Dendritic cell treated with granulocyte-macrophage colony-stimulating factor and Interleukin-4, amounts not matched to agents 40 ng/mL and 50 ng/mL, for 4 days (primary cell): ENCODE measurements at regions not wholly inside any gene's neighbourhood (a gene's known extent, or its start where the extent isn't known, plus 50 kb on each side); places are given as distances from the start of the nearest gene placed in this dataset.

Experiments used
- H3K27ac Mint-ChIP-seq: one replicate; pipeline ENCODE4 v1.8.0; 2022; ENCODE audit warnings: mild to moderate bottlenecking, mixed read lengths
- H3K27me3 Mint-ChIP-seq: one replicate; pipeline ENCODE4 v1.8.0; 2022; ENCODE audit warnings: mild to moderate bottlenecking, mixed read lengths
- H3K36me3 Mint-ChIP-seq: one replicate; pipeline ENCODE4 v1.8.0; 2022; ENCODE audit warnings: low read depth, mixed read lengths
- H3K4me1 Mint-ChIP-seq: one replicate; pipeline ENCODE4 v1.8.0; 2022; ENCODE audit warnings: low read depth, mixed read lengths
- H3K4me3 Mint-ChIP-seq: one replicate; pipeline ENCODE4 v1.8.0; 2022; ENCODE audit warnings: mild to moderate bottlenecking, moderate library complexity, mixed read lengths
- H3K9me3 Mint-ChIP-seq: one replicate; pipeline ENCODE4 v1.8.0; 2022; ENCODE audit warnings: mixed read lengths
- intact Hi-C: fragments of 100-400 bp; cut with micrococcal nuclease; formaldehyde crosslinking; loops from one replicate; pipeline ENCODE4 v1.15.0; 2022

DNA sequence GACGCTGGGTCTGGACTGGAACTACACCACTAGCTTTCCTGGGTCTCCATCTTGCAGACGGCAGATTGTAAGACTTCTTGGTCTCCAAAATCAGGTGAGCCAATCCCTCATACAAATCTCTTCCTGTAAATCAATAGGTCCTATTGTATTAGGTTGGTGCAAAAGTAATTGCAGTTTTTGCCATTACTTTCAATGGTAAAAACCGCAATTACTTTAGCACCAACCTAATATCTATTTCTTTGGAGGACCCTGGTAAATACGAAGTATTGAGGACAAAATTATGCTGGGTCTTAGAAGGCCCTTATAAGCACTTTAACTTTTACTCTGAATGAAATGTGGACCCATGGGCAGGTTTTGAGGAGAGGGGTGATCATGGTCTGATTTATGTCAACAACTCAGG, 330.6 kb upstream of the C16orf82 start:
- no peaks in the 10 kb centered on the region for H3K27me3 Mint-ChIP-seq
- no peaks in the 10 kb centered on the region for H3K4me1 Mint-ChIP-seq

DNA sequence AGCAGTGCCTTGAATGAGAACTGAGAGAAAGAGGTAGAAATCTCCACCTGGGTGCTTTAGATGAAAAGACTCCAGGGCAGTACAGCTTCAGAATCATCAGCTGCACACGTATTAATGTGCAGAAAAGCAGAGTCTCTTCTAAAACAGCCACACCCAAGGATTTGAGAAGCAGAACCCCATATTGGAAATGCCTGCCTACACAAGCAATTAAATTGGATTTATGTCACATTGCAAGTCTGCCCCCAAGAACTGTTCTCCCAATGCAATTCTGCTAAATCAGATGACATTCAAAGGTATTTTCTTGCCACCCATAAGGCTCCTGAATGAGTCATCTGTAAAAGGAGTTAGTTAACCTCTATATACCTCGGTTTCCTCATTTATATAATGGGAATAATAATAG, 326.0 kb upstream of the C16orf82 start:
- intact Hi-C loops: no loop called here
- Mint-ChIP-seq H3K4me3 (no peak overlapping the region), H3K27ac (no peak overlapping the region)

More for the DNA sequence above, 330.6 kb upstream of the C16orf82 start:
- Mint-ChIP-seq H3K36me3 (no peaks in the 10 kb centered on the region), H3K9me3 (no peaks in the 10 kb centered on the region), H3K27ac (no peak overlapping the region), H3K4me3 (no peak overlapping the region)
- intact Hi-C loops: no loop called here

DNA sequence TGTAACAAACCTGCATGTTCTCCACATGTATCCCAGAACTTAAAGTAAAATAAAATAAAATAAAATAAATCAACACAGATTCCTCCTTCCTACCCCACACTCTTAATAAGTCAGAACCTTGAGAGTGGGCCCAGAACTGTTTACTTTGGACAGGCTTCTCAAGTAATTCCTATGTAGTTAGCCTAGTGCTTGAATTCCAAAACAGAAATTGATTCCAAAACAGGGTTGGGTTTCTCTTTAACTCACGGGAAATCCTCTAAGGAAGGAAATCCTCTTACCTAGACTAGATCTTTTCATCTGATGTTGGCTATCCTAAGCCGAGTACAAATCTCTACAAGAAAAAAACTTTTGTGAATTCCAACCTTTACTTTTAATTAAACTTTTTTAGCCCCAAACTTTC, 324.7 kb upstream of the C16orf82 start:
- intact Hi-C loops: no loop called here
- no peak overlapping the region for H3K27ac Mint-ChIP-seq
- no peaks in the 10 kb centered on the region for H3K36me3 Mint-ChIP-seq
- H3K9me3 Mint-ChIP-seq: no peaks in the 10 kb centered on the region
- no peaks in the 10 kb centered on the region for H3K4me1 Mint-ChIP-seq
- no peak overlapping the region for H3K4me3 Mint-ChIP-seq
- no peaks in the 10 kb centered on the region for H3K27me3 Mint-ChIP-seq

More for the DNA sequence above, 326.0 kb upstream of the C16orf82 start:
- no peaks in the 10 kb centered on the region for H3K36me3 Mint-ChIP-seq
- H3K27me3 Mint-ChIP-seq: no peaks in the 10 kb centered on the region
- H3K9me3 Mint-ChIP-seq: no peaks in the 10 kb centered on the region
- H3K4me1 Mint-ChIP-seq: no peaks in the 10 kb centered on the region

DNA sequence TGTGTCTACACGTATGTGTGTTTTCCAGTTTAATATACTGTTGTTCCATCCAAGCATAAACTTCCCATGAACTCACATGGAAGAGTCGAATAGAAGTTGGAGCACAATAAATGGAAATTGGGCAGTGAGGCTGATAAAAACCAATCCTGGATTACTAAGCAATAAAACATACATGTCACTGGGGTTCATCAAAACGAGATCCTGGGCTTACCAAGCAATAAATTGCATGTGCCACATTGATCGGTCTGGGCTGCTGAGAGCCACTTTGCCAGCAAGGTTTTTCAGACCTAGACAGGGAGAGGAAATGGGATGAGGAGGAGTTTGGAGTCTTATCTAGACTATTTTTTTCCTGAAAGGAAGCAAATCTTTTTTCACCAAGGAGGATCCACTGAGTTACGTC, 322.3 kb upstream of the C16orf82 start:
- H3K4me1 Mint-ChIP-seq: no peaks in the 10 kb centered on the region
- H3K27ac Mint-ChIP-seq: no peak overlapping the region
- H3K9me3 Mint-ChIP-seq: no peaks in the 10 kb centered on the region
- peaks cover 1% of the 10 kb centered on the region for H3K27me3 Mint-ChIP-seq
- no peak overlapping the region for H3K4me3 Mint-ChIP-seq
- H3K36me3 Mint-ChIP-seq: no peaks in the 10 kb centered on the region
- intact Hi-C loops: no loop called here

DNA sequence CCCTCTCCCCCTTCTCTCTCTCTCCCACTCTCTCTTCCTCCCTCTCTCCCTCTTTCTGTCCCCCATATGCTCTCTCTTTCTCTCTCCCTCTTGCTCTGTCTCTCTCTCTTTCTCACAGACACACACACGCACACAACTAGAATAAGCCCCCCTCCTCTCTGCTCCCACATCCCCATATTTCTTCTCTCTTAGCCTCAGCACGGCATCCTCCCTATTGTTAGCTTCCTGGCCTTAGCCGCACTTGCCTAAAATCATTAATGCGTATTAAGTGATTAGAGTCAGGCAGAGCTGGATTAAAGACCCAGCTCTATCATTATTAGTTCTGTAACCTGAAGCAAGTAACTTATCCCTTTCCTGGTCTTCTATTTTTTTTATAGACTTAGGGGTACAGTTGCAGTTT, 319.0 kb upstream of the C16orf82 start:
- intact Hi-C loops: no loop called here
- Mint-ChIP-seq H3K36me3 (no peaks in the 10 kb centered on the region), H3K27ac (no peak overlapping the region), H3K4me1 (no peaks in the 10 kb centered on the region), H3K27me3 (peaks cover 1% of the 10 kb centered on the region), H3K4me3 (no peak overlapping the region), H3K9me3 (no peaks in the 10 kb centered on the region)

DNA sequence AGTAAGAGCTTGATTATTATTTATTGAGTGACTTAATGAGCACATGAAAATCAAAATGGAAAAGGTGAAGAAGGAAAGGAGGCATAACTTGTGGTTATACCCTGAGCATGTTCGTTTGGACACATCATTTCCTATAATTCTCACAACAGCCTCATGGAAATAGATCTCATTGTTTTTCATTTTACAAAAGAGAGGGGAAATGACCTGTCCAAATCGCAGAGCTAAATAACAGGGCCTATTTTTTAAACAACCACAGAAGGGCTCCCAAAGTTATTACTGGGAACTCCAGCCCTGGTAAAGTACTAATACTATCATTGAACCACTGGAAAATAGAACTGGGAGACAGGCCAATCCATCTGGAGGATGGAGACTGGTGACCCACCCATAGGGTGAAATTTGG, 317.7 kb upstream of the C16orf82 start:
- Mint-ChIP-seq H3K9me3 (no peaks in the 10 kb centered on the region), H3K36me3 (no peaks in the 10 kb centered on the region), H3K27ac (no peak overlapping the region), H3K27me3 (peaks cover 1% of the 10 kb centered on the region), H3K4me3 (no peak overlapping the region), H3K4me1 (no peaks in the 10 kb centered on the region)
- intact Hi-C loops: no loop called here

DNA sequence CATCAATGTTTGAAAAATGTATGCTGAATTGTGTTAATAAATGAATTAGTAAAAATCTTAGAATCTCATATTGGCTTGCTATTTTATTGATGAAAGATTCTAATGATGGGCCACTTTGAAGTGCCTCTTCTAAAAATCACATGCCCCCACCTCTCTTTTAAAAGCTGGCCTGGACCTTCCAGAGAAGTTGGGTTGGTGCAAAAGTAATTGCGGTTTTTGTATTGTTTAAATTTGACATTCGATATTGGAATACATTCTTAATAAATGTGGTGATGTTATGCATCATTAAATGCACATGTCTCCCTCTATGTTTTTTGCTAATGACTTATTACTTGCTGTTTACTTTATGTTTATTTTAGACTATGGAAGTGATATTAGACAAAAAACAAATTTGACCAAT, 314.6 kb upstream of the C16orf82 start:
- intact Hi-C loops: no loop called here
- Mint-ChIP-seq H3K9me3 (peaks cover 11% of the 10 kb centered on the region), H3K4me3 (no peak overlapping the region)

DNA sequence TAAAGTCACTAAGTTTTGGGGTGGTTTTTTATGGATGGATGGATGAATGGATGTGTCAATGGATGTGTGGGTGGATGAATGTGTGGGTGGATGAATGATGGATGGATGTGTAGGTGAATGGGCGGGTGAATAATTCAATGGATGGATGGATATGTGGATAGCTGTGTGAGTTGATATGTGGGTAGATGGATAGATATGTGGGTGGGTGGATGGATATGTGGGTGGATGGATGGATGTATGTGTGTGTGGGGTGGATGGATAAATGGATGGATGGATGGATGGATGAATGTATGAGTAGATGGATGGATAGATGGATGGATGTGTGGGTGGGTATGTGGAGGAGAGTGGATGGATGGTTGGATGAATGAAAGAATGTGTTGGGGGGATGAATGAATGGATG, 310.1 kb upstream of the C16orf82 start:
- H3K27ac Mint-ChIP-seq: no peak overlapping the region
- H3K4me1 Mint-ChIP-seq: no peaks in the 10 kb centered on the region
- H3K9me3 Mint-ChIP-seq: peaks cover 15% of the 10 kb centered on the region
- intact Hi-C loops: no loop called here
- H3K36me3 Mint-ChIP-seq: no peaks in the 10 kb centered on the region
- H3K27me3 Mint-ChIP-seq: no peaks in the 10 kb centered on the region
- no peak overlapping the region for H3K4me3 Mint-ChIP-seq

More for the DNA sequence above, 314.6 kb upstream of the C16orf82 start:
- Mint-ChIP-seq H3K4me1 (no peaks in the 10 kb centered on the region), H3K36me3 (no peaks in the 10 kb centered on the region), H3K27me3 (peaks cover 1% of the 10 kb centered on the region), H3K27ac (no peak overlapping the region)

DNA sequence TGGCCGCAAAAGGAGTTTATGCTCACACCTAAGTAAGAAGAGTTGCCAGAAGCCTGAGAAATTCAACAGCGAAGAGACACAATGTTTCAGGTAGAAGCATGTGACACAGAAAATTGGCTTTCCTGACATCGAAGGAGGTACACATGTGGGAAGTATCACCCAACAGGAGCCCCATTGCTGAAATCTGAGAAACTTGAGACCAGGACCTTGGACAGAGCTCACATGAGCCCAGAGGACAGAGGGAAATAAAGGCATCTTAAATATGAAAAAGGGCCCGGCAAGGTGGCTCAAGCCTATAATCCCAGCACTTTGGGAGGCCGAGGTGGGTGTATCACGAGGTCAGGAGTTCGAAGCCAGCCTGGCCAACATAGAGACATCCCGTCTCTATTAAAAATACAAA, 304.1 kb upstream of the C16orf82 start:
- Mint-ChIP-seq H3K27me3 (no peaks in the 10 kb centered on the region), H3K4me1 (no peaks in the 10 kb centered on the region), H3K36me3 (no peaks in the 10 kb centered on the region), H3K27ac (no peak overlapping the region), H3K4me3 (no peak overlapping the region), H3K9me3 (peaks cover under 1% of the 10 kb centered on the region)
- intact Hi-C loops: no loop called here

DNA sequence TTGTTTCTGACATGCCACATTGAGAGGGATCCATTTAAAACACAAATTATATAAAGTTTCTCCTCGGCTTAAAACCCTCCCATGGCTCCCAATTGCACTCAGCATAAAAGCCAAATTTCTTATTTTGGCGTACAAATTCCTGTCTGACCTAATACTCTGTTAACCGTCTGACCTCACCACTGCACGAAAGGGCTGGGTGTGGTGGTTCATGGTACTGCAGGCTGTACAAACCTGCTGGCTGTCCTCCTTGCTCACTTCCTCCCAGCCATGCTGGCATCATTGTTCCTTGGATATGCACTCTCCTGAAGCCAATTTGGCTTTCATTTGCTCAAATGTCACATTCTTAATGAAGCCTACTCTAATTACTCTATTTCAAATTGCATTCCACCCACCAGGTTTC, 301.6 kb upstream of the C16orf82 start:
- Mint-ChIP-seq H3K4me3 (no peak overlapping the region), H3K4me1 (no peaks in the 10 kb centered on the region), H3K36me3 (no peaks in the 10 kb centered on the region), H3K9me3 (no peaks in the 10 kb centered on the region), H3K27me3 (no peaks in the 10 kb centered on the region), H3K27ac (no peak overlapping the region)
- intact Hi-C loops: no loop called here

DNA sequence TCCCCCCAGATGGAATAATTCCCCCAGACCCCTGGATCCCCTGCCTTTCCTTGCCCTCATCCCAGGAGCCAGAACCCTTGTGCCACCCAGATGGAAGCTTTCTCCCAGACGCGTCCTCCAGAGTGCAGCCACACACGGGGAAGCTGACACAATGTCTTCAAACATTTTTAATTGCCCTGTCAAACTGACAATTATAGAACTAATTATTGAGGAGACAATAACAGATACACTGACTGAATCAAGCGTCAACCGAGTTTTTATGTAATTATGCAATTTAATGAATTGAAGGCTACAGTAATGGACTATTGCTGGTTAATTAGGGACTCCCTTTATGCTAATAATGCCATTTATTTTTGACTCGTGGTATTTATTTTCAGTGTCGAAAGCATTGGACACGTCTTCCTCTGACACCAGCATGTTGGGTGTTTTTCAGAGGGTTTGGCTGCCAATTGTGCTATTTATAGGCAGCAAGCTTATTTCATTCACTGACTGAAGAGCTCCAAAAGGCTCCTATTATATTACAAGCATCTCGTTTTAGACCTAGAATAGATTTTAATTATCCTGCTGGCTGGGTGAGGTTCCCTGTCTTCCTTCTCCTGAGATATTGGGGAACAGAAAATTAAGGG, 298.2 kb upstream of the C16orf82 start:
- intact Hi-C loops: no loop called here
- Mint-ChIP-seq H3K9me3 (no peaks in the 10 kb centered on the region), H3K4me3 (no peak overlapping the region), H3K27ac (no peak overlapping the region), H3K36me3 (no peaks in the 10 kb centered on the region), H3K4me1 (no peaks in the 10 kb centered on the region), H3K27me3 (no peaks in the 10 kb centered on the region)

DNA sequence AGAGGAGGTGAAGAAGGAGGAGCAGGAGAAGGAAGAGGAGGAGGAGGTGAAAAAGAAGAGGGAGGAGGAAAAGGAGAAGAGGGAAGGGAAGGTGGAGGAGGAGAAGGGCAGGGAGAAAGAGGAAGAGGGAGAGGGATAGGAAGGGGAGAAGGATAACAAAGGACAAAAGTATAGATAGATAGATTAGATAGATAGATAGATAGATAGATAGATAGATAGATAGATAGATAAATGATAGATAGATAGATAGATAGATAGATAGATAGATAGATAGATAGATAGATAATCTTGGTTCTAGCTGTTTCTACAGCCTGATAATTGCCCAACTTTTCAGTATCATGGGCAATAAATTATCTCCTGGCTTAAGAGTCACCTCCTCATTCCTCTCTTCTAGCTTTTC, 296.2 kb upstream of the C16orf82 start:
- no peaks in the 10 kb centered on the region for H3K36me3 Mint-ChIP-seq
- H3K4me3 Mint-ChIP-seq: no peak overlapping the region
- no peaks in the 10 kb centered on the region for H3K4me1 Mint-ChIP-seq
- H3K27ac Mint-ChIP-seq: no peak overlapping the region
- intact Hi-C loops: no loop called here
- H3K9me3 Mint-ChIP-seq: no peaks in the 10 kb centered on the region
- no peaks in the 10 kb centered on the region for H3K27me3 Mint-ChIP-seq

DNA sequence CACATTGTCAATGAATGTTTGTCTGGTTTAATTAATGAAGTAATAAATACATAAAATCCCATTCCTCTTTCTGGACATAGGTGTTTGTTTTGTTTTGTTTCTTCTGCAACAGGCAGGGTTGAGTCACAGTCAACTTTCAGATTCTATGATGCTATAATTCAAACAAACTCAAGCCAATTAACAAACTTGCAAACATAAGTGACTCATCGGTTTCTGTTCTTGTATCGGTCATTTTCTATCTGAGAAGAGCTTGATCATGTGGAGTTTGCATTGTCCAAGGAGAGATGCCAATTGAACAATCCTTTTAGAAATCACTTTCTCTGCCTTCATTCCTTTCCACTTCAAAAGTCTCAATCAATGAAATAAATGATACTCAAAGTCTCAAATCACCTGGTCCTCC, 294.2 kb upstream of the C16orf82 start:
- H3K4me3 Mint-ChIP-seq: no peak overlapping the region
- H3K27me3 Mint-ChIP-seq: no peaks in the 10 kb centered on the region
- no peak overlapping the region for H3K27ac Mint-ChIP-seq

DNA sequence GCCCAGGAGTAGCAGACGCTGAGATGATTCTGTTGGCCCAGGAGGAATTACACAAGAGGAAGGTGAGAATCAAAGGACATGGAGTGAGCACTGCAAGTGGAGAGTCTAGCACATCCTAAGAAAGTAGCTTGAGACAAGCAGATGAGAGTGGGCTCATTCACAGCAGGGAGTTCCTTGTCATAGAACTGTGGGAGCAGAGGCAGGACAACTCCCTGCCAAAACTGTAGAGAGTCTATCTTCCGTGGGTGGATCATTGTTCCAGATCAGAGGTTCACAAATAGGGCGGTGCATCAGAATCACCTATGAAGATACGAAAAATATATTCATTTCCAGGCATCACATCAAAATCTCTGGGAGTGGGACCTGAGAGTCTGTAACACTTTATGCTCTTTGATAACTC, 288.9 kb upstream of the C16orf82 start:
- intact Hi-C loops: no loop called here
- Mint-ChIP-seq H3K9me3 (no peaks in the 10 kb centered on the region), H3K4me1 (no peaks in the 10 kb centered on the region), H3K27ac (no peak overlapping the region), H3K4me3 (no peak overlapping the region), H3K27me3 (no peaks in the 10 kb centered on the region), H3K36me3 (no peaks in the 10 kb centered on the region)

More for the DNA sequence above, 294.2 kb upstream of the C16orf82 start:
- no peaks in the 10 kb centered on the region for H3K4me1 Mint-ChIP-seq
- H3K36me3 Mint-ChIP-seq: no peaks in the 10 kb centered on the region
- no peaks in the 10 kb centered on the region for H3K9me3 Mint-ChIP-seq
- intact Hi-C loops: no loop called here

DNA sequence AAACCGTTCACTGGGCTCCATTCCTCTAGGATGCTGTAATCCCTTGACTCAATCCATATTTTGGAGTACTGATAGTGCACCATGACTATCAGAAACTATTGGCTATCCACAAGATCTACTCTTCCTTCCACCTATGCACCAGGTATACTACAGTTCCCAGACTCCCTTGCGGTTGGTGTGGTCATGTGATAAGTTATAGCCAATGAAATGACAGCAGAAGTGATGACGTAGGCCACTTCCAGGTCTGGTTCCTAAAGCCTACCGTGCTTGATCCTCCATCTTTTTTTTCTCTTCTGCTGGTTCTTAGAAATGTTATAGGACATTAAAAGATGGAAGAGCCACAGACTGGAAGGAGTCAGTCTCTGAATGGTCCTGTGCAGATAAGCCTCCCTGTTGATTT, 278.8 kb upstream of the C16orf82 start:
- Mint-ChIP-seq H3K4me3 (no peak overlapping the region), H3K27me3 (peaks cover 2% of the 10 kb centered on the region), H3K27ac (no peak overlapping the region), H3K9me3 (no peaks in the 10 kb centered on the region), H3K4me1 (no peaks in the 10 kb centered on the region), H3K36me3 (no peaks in the 10 kb centered on the region)
- intact Hi-C loops: no loop called here
